ENCODE measurements at regions not wholly inside any gene's neighbourhood (a gene's known extent, or its start where the extent isn't known, plus 50 kb on each side); places are given as distances from the start of the nearest gene placed in this dataset.
A peak's percentile ranks its signal among the peaks of the same experiment; 100 is the strongest.

DNA sequence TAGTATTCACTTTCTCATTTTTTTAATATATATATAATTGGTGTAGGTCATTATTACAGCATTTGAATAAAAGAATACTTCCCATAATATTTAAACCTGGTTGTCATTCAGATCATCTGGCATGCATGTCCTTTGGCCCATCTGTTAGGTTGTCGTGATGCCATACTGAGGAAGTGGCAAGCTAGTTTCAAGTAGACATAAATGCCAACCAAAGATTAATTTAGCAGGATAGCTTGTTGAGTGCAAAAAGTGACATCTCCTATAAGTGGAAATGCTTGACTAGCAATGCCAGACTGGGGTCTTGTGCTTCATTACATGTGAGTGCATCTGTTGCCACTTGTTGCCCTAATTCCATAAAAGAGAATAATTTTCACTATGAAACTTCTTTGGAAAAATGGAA lies 1044.7 kb downstream of the GRIK2 start (continued):
- no peak for TF ChIP-seq ZFAT (CRISPR knock-in tag; conservative IDR thresholded peaks at IDR 0.05)
- TF ChIP-seq ZNF543 (CRISPR knock-in tag; IDR thresholded peaks at IDR 0.05), result no peak
- no peak for TF ChIP-seq ZNF326 (CRISPR knock-in tag; IDR thresholded peaks at IDR 0.05; ENCODE audit: borderline replicate concordance)

DNA sequence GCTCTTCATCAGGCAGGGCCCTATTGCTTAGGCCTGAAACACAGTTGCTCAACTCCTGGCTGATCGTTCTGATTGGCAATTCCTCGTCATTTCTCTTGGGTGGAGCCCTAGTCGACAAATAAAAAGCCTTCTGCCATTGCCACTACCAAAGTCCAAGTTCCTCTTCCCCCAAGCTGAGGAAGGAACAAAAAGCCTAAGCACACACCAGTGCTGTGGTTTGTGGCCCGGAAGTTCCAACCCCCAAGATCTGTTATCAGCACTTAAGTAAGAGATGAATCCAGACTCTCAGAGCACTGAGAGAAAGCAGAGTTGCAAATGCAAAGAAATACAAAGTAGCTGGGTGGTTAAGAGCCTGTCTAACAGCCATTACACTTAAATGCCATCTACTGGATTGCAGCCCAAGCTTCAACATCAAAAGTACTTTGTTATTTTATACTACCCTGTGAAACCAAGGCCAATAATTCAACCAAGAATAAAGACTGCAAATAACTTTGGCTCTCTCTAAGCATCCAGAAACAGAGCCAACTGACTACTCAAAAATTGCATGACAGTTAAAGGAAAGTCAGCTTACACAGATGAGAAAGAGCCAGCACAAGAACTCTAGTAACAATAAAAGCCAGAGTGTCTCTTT lies 1024.0 kb downstream of the GRIK2 start:
- no peaks in the 10 kb centered on the region for H3K79me2 ChIP-seq (ENCODE audit: insufficient read depth, low read length)
- H3K36me3 ChIP-seq (replicated peaks in 1 of 2; ENCODE audit: control insufficient read depth in 1 of 2, insufficient read depth in 2 of 2, low read length in 2 of 2), result no peaks in the 10 kb centered on the region
- no peaks in the 10 kb centered on the region for H3K27me3 ChIP-seq (ENCODE audit: control insufficient read depth in 1 of 2, insufficient read depth in 2 of 2, low read length in 2 of 2)
- CTCF ChIA-PET (ENCODE audit: low intra/inter-chr PET ratio, low total read pairs), result no interaction called here
- no TSS peak for BruUV-seq (replicated peaks)
- 7% methylated on average over 4 of the region's 4 CpGs for WGBS (ENCODE audit: low lambda C conversion rate)
- no peaks in the 10 kb centered on the region for H4K20me1 ChIP-seq (ENCODE audit: insufficient read depth, low read length)
- H3K4me2 ChIP-seq (ENCODE audit: low read depth, low read length), result no peak overlapping the region
- H3K9ac ChIP-seq (ENCODE audit: insufficient read depth, low read depth, low read length), result no peak overlapping the region
- no peak overlapping the region for H3K4me3 ChIP-seq (replicated peaks in 1 of 3; ENCODE audit: insufficient read depth in 1 of 3, low read depth in 2 of 3, low read length in 3 of 3)
- POLR2A ChIA-PET, result no interaction called here
- no peak for TF ChIP-seq ADNP (CRISPR knock-in tag; IDR thresholded peaks at IDR 0.05)
- TF ChIP-seq ZNF678 (CRISPR knock-in tag; IDR thresholded peaks at IDR 0.05), result no peak
- no peak for TF ChIP-seq TFAP4 (IDR thresholded peaks at IDR 0.05; ENCODE audit: borderline replicate concordance, low read depth)
- no peak for TF ChIP-seq ZNF556 (CRISPR knock-in tag; IDR thresholded peaks at IDR 0.05; ENCODE audit: borderline replicate concordance)
- TF ChIP-seq ZFP41 (CRISPR knock-in tag; IDR thresholded peaks at IDR 0.05; ENCODE audit: borderline replicate concordance), result no peak
- TF ChIP-seq ZNF10 (CRISPR knock-in tag; IDR thresholded peaks at IDR 0.05; ENCODE audit: borderline replicate concordance, low read depth), result no peak
- TF ChIP-seq KAT7 (CRISPR knock-in tag; IDR thresholded peaks at IDR 0.05; ENCODE audit: borderline replicate concordance), result no peak
- no peak for TF ChIP-seq LCORL (IDR thresholded peaks at IDR 0.05)
- TF ChIP-seq LCORL (CRISPR knock-in tag; IDR thresholded peaks at IDR 0.05), result no peak
- no peak for TF ChIP-seq NCOR1 (IDR thresholded peaks at IDR 0.05; ENCODE audit: borderline replicate concordance, low read length)
- TF ChIP-seq, protein P1, sequence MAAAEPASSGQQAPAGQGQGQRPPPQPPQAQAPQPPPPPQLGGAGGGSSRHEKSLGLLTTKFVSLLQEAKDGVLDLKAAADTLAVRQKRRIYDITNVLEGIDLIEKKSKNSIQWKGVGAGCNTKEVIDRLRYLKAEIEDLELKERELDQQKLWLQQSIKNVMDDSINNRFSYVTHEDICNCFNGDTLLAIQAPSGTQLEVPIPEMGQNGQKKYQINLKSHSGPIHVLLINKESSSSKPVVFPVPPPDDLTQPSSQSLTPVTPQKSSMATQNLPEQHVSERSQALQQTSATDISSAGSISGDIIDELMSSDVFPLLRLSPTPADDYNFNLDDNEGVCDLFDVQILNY (CRISPR knock-in tag; conservative IDR thresholded peaks at IDR 0.05), result no peak
- TF ChIP-seq MAFF (IDR thresholded peaks at IDR 0.05; ENCODE audit: low read depth, low read length), result no peak
- TF ChIP-seq ZBTB49 (CRISPR knock-in tag; IDR thresholded peaks at IDR 0.05; ENCODE audit: borderline replicate concordance), result no peak
- no peak for TF ChIP-seq ZBTB7A (CRISPR knock-in tag; IDR thresholded peaks at IDR 0.05)
- TF ChIP-seq ZNF550 (CRISPR knock-in tag; IDR thresholded peaks at IDR 0.05; ENCODE audit: borderline replicate concordance), result no peak
- peak; percentile 3 for DNase-seq (ENCODE audit: low spot score)
- no peak for FAIRE-seq
- no peaks in the 10 kb centered on the region for H3K4me1 ChIP-seq (ENCODE audit: insufficient read depth, low read length)
- in situ Hi-C loops (cut with HindIII; ENCODE audit: extremely low pct_ligation_motif_present, low pct_unique_long_range_greater_than_20kb) (no loop called here), intact Hi-C loops (cut with micrococcal nuclease; ENCODE audit: unreplicated experiment) (no loop called here)
- no peak overlapping the region for H3K27ac ChIP-seq (ENCODE audit: extremely low read length, insufficient read depth, low read length)
- no peak for ATAC-seq
- no peak overlapping the region for H2AFZ ChIP-seq (ENCODE audit: low read length)
- peaks cover 23% of the 10 kb centered on the region for H3K9me3 ChIP-seq (ENCODE audit: low read length)

Measured in HepG2 (cell line).